NCI-H69 (cell line): ENCODE measurements at regions not wholly inside any gene's neighbourhood (a gene's known extent, or its start where the extent isn't known, plus 50 kb on each side); places are given as distances from the start of the nearest gene placed in this dataset.

Source experiments
- DNase-seq: peaks from one replicate; lab custom pipeline; 2025; lab: John Stamatoyannopoulos, UW

- no peak for DNase-seq
These were observed 86.0 kb downstream of the MID1IP1 start for GRCh38 chrX:38887222-38887621.

GRCh38 chrX:38890326-38890725, 89.1 kb downstream of the MID1IP1 start:
- no peak for DNase-seq

- no peak for DNase-seq
These were observed 89.7 kb downstream of the MID1IP1 start for GRCh38 chrX:38890963-38891362.

GRCh38 chrX:38891641-38892413, 90.6 kb downstream of the MID1IP1 start:
- no peak for DNase-seq

- no peak for DNase-seq
These were observed 92.2 kb downstream of the MID1IP1 start for GRCh38 chrX:38893441-38893840.

- DNase-seq = no peak
These were observed 94.5 kb downstream of the MID1IP1 start for GRCh38 chrX:38895775-38896174.

GRCh38 chrX:38896724-38897298, 95.6 kb downstream of the MID1IP1 start:
- no peak for DNase-seq

GRCh38 chrX:38898261-38898660, 97.0 kb downstream of the MID1IP1 start:
- peak; percentile 73 for DNase-seq

GRCh38 chrX:38899650-38900049, 98.4 kb downstream of the MID1IP1 start:
- DNase-seq = no peak

- no peak for DNase-seq
These were observed 99.5 kb downstream of the MID1IP1 start for GRCh38 chrX:38900719-38901118.

GRCh38 chrX:38902972-38903492, 101.8 kb downstream of the MID1IP1 start:
- no peak for DNase-seq

- no peak for DNase-seq
These were observed 115.5 kb downstream of the MID1IP1 start for GRCh38 chrX:38916801-38917200.

GRCh38 chrX:38917954-38918353, 116.7 kb downstream of the MID1IP1 start:
- DNase-seq = no peak

- DNase-seq = no peak
These were observed 117.9 kb downstream of the MID1IP1 start for GRCh38 chrX:38919202-38919601.

- no peak for DNase-seq
These were observed 118.7 kb downstream of the MID1IP1 start for GRCh38 chrX:38919853-38920528.

GRCh38 chrX:38923451-38923969, 122.3 kb downstream of the MID1IP1 start:
- DNase-seq = no peak

- DNase-seq = no peak
These were observed 126.3 kb downstream of the MID1IP1 start for GRCh38 chrX:38927592-38927991.

- DNase-seq = peak; percentile 5
These were observed 128.7 kb downstream of the MID1IP1 start for GRCh38 chrX:38929966-38930421.

GRCh38 chrX:38930474-38930873, 129.2 kb downstream of the MID1IP1 start:
- DNase-seq = no peak

GRCh38 chrX:38935561-38935960, 134.3 kb downstream of the MID1IP1 start:
- no peak for DNase-seq

- no peak for DNase-seq
These were observed 136.1 kb downstream of the MID1IP1 start for GRCh38 chrX:38937400-38937799.

GRCh38 chrX:38937926-38938325, 136.7 kb downstream of the MID1IP1 start:
- DNase-seq = no peak

- DNase-seq = no peak
These were observed 137.8 kb downstream of the MID1IP1 start for GRCh38 chrX:38939067-38939466.
